ENCODE measurements at regions not wholly inside any gene's neighbourhood (a gene's known extent, or its start where the extent isn't known, plus 50 kb on each side); places are given as distances from the start of the nearest gene placed in this dataset.
"Not testable (repeated sequence)": the region's sequence is repeated elsewhere in the genome, so short reads cannot be mapped to it uniquely, and the experiment has no call there.

DNA sequence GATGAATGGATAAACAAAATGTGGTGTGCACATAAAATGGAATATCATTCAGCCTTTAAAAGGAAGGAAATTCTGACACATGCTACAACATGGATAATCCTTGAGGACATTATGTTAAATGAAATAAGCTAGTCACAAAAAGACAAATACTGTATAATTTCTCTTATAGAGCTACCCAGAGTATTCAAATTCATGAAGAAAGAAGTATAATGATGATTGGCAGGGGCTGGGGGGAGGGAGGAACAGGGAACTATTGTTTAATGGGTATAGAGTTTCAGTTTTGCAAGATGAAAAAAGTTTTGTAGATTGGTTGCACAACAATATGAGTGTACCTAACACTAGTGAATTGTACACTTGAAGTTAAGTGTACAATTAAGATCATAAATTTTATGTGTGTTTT is 153.9 kb upstream of the STK26 start:
- in situ Hi-C loops (cut with MboI; ENCODE audit: low sequenced_read_pairs), result loop anchor here (25.0 kb wide), 2 partner anchors 193 to 743 kb away; no protein-coding TSS in a partner anchor

DNA sequence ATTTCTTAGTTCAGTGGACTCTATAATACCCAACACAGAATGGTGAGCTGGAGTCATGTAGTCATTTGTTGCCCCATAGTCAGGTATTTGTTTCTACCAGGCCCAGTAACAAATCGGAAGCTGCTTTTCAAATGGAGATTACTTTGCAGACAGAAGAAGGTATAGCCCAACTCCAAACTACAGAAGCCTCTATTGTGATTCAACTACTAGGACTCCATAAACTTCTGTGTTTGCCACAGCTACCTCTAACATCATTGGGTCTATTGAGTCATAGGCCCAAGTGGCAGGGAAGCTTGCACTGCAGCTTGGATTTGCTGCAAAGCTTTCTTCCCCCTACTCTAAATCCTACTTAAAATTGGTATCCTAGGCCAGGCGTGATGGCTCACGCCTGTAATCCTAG is 148.8 kb upstream of the STK26 start:
- in situ Hi-C loops (cut with MboI; ENCODE audit: low sequenced_read_pairs), result loop anchor here (25.0 kb wide), 2 partner anchors 188 to 738 kb away; no protein-coding TSS in a partner anchor

DNA sequence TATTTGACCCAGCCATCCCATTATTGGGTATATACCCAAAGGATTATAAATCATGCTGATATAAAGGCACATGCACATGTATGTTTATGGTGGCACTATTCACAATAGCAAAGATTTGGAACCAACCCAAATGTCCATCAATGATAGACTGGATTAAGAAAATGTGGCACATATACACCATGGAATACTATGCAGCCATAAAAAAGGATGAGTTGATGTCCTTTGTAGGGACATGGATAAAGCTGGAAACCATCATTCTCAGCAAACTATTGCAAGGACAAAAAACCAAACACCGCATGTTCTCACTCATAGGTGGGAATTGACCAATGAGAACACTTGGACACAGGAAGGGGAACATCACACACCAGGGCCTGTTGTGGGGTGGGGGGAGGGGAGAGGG is 147.3 kb upstream of the STK26 start:
- in situ Hi-C loops (cut with MboI; ENCODE audit: low sequenced_read_pairs), result not testable (repeated sequence)

DNA sequence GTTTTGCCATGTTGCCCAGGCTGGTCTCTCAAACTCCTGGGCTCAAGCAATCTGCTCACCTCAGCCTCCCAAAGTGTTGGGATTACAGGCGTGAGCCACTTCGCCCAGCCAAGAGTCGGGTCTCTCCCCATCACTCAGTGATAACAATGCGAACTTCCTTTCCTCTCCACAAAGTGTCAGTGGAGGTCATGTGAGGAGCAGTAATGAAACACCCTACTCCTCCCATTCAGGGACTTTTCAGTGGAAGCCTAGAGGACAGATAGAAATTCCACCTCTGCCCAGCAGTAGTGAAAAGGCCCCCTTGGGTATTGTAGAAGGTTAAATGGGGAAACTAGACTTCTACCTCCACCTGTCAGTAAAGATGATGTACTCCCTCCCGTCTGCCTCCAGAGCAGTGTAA is 141.9 kb upstream of the STK26 start:
- in situ Hi-C loops (cut with MboI; ENCODE audit: low sequenced_read_pairs), result no loop called here

DNA sequence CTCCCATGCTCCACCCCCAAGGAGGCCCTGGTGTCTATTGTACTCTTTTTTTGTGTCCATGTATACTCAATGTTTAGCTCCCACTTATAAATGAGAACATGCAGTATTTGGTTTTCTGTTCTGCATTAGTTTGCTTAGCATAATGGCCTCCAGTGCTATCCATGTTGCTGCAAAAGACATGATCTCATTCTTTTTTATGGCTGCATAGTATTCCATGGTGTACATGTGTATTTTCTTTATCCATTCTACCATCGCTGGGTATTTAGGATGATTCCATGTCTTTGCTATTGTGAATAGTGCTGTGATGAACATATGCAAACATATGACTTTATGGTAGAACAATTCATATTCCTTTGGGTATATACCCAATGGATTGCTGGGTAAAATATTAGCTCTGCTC is 138.1 kb upstream of the STK26 start:
- in situ Hi-C loops (cut with MboI; ENCODE audit: low sequenced_read_pairs), result not testable (repeated sequence)

DNA sequence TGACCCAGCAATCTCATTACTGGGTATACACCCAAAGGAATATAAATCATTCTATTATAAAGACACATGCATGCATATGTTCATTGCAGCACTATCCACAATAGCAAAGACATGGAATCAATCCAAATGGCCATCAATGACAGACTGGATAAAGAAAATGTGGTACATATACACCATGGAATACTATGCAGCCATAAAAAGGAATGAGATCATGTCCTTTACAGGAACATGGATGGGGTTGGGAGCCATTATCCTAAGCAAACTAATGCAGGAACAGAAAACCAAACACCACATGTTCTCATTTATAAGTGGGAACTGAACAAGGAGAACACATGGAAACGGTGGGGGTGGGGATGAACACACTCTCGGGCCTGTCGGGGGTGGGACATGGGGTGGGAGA is 129.2 kb upstream of the STK26 start:
- in situ Hi-C loops (cut with MboI; ENCODE audit: low sequenced_read_pairs), result not testable (repeated sequence)

DNA sequence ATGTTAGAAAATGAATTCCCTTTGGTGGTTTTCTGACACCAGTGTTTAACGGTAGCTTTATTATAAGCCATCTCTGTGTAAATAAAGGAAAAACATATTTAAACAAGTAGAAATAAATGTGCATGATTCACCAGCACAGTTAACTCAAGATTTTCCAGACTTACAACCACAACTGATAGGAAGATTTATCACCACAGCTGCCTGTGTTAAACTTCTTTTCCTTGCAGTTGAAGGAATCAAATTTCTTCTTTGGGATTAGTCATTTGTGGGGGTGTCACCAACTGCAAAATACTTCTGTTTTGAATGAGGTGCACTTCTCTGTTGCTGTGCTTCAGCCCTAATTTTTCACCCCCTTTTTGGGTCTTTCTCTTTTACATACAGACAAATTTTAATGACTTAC is 128.1 kb upstream of the STK26 start:
- in situ Hi-C loops (cut with MboI; ENCODE audit: low sequenced_read_pairs), result no loop called here

DNA sequence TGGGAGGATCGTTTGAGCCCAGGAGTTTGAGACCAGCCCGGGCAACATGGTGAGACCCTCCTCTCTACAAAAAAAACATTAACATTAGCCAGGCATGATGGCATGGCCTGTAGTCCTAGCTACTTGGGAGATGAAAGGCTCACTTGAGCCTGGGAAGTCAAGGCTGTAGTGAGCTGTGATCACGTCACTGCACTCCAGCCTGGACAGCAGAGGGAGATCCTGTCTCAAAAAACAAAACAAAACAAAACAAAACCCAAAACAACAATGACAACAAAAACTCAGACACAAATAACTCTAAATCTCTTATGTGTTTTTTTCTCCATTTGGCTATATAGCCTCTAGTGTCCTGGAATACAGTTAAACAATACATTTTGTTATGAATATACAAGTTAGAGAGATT is 127.3 kb upstream of the STK26 start:
- in situ Hi-C loops (cut with MboI; ENCODE audit: low sequenced_read_pairs), result no loop called here

DNA sequence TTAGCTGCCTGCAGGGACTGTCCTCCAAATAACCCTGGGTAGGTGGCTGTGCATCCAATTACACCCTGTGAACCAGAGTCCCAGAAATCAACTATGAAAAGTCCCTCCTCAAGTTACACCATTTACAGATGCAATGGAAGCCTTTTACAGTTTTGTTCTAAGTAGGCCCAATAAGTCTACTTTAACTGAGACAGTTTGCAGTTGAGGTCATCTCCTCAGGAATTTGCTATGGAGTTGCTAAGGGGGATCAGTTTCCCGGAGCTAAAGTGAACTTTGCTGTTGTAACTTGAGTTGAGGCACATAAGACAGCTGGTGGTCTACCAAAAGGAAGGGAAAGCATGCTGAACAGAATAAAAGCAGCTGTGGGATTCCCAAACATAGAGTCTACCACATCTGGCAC is 121.6 kb upstream of the STK26 start:
- in situ Hi-C loops (cut with MboI; ENCODE audit: low sequenced_read_pairs), result no loop called here

DNA sequence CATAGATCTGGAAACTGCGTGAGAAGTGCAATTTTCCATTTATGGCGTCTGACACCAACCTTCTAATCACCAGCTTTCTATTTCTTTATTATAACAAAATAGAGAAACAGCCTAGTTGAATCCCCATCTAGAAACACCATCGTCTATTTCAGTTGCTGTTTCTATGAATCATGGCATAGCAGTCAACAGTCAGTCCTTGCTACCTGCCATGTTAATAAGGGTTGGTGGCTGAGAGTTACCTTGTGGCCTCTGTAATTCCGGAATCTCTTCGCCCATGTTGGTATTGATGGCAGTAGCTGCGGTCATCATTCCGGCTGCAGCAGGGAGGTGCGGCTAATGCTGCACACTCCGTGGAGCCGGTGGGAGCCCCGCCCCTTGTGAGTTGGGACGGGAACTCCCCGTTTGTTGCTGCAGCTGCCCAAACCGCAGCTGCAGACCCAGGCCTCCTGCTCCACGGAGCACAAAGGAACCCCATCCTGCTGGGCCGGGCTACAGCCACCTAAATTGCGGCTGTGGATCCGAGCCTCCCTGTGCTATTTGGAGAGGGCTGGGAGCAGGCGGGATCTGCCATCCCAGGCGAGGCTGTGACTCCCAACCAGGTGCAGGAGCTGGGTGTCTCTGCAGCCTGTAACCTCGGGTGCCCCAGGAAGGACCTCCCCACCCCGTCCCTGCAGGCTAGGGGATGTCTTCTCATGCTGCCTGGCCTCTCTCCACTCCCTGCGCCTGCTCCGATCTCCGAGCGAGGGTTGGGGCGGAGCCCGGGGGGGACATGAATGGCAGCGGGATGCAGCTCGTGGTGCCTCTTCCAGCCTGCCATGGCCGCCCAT is 115.4 kb upstream of the STK26 start:
- in situ Hi-C loops (cut with MboI; ENCODE audit: low sequenced_read_pairs), result no loop called here

DNA sequence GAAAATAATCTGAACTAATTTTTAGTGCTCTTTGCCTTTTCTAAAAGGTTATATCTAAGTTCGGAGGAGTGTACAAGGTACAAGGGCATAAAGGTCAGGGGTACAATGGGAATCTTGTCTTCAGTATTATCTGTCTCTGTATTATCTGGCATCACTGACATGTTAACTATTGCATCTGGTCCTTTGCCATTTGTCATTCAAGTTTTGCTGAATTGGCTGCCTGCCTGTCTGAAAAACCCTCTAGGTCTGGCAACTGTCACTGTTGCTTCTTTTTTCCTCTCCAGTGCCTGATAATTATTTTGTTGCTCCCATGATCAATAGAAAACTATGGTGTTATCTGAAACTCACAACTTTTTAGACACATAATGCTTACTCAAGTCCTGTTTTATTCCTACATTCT is 112.5 kb upstream of the STK26 start:
- in situ Hi-C loops (cut with MboI; ENCODE audit: low sequenced_read_pairs), result no loop called here

DNA sequence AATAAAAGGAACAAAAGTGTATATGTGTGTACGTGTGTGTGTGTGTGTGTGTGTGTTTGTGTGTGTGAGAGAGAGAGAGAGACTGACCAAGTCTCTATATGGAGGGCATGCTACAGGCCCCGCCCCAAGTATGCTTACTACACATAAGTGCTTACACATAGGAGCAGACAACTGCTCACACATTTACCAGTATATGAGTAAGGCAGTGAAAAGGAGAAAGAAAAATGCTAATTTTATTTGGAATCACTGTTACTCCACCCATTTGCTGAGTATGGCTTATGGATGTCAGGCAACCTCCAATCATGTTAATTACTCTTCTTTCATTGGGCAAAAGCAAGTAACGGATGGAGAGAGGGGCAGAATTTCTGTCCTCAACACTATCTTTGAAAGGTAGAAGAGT is 107.6 kb upstream of the STK26 start:
- in situ Hi-C loops (cut with MboI; ENCODE audit: low sequenced_read_pairs), result no loop called here

DNA sequence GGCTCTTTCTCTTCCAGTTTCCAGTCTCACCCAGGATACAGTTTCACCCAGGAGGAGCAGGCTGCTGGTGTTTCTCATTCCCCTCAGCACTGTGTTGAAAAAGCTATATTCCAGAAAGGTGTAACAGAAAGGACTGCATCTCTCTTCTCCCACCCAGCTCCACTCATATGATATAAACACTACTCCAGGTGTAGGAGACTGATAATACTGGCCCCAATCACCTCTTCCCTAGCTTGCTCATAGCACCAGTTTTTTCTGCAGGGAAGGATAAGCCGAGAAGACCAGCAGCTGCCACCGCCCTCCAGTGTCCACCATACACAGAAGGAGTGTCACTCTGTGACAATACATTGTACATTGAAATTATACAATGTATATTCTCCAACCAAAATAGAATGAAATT is 105.5 kb upstream of the STK26 start:
- in situ Hi-C loops (cut with MboI; ENCODE audit: low sequenced_read_pairs), result no loop called here

DNA sequence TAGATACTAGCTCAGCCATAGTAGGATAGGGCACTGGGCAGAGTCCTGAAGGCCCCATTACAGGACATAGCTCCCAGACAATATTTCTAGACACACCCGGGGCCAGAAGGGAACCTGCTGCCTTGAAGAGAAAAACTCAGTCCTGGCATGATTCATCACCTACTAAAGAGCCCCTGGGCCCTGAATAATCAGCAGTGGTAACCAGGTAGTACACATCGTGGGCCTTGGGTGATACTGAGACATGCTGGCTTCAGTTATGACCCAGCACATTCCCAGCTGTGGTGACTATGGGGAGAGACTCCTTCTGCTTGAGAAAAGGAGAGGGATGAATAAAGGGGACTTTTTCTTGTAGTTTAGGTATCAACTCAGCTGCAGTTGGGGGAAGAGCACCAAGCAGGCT is 104.3 kb upstream of the STK26 start:
- in situ Hi-C loops (cut with MboI; ENCODE audit: low sequenced_read_pairs), result no loop called here

DNA sequence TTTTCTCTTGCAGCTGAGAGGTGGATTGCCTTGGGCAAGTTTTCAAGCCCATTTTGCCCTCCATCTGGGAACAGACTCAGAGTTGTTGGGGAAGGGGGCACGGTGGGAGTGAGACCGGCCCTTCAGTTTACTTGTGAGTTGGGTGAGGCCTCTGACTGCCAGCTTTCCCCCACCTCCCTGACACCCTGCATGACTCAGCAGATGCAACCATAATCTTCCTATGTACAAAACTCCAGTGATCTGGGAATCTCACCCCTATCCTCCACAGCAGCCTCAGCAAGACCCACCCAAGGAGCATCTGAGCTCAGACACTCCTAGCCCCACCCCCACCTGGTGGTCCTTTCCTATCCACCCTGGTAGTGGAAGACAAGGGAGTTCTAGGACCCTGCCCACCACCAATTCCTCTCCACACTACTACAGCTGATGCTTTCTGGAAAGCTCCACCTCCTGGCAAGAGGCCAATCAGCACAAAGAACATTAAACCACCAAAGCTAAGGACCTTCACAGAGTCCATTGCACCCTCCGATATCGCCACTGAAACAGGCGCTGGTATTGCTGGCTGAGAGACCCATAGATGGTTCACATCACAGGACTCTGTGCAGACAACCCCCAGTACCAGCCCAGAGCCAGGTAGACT is 99.4 kb upstream of the STK26 start:
- in situ Hi-C loops (cut with MboI; ENCODE audit: low sequenced_read_pairs), result no loop called here

DNA sequence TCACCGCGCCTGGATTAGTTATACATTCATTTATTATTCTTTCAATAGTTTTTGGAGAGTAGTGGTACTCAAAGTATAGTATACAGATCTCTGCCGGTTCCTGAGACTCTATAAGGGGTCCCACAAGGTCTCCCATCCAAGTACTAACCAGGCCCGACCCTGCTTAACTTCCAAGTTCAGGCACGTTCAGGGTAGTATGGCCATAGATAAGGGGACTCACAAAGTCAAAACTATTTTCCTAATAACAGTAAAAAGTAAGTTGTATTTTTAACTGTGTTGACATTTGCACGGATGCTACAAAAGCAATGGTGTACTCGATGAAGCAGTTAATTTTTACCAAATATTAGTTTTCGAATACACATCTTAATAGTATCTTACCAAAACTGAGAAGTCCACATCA is 84.4 kb upstream of the STK26 start:
- in situ Hi-C loops (cut with MboI; ENCODE audit: low sequenced_read_pairs), result no loop called here

DNA sequence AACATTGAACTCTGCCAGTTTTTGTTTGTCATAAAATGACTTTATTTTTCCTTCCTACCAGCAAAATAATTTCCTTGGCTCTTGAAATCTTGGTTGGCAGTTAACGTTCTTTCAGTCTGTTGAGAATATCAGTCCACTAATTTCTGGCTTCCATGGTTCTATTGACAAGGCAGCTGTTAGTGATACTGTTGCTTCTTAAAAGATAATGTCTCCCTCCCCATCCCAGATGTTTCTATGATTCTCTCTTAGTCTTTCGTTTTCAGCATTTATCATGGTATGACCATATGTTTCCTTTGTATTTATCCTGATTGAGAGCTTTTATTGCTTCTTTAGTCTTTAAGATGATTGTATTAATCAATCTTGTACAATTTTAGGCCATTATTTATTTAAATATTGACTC is 81.1 kb upstream of the STK26 start:
- in situ Hi-C loops (cut with MboI; ENCODE audit: low sequenced_read_pairs), result no loop called here

DNA sequence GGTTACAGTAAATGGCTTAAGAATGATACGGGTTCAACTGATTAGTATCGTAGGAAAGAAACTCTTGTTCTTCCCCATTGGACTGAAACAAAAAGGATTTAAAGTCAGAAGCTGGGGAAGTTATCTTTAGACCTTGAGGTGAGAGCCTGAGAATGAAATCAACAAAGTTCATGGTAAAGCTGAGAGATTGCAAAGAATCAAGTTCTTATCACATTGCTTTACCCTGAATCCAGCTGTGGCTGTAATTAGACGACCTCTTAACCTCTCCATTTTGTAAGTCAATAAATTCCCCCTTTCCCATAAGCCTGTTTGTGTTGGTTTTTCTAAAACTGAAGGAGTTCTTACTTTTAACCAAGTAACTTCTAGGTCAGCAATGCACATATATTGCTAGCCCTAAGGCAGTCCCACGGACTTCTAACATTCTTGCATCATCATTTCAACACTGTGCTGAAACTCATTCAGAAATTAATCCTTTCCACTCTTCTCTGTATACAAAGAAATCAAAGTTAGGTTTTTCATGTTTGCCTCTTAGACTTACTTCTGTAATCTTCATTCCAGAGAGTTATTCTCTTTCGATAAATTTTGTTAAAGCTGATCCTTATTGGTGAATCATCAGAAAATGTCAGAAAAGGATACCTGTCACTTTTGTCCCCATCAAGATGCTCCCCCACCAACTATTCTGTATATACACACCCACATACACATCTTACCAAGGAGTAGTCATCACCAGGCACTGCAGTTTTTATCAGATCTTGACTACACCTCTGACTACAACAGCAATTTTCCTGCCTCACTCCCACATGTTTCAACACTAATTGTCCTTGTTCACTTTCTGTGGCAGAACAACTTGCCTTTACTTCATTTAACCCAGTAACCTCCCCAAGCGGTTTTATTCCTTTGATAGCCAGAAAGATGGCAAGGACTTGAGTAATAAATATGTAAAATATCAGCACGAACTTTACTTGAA is 77.9 kb upstream of the STK26 start:
- in situ Hi-C loops (cut with MboI; ENCODE audit: low sequenced_read_pairs), result no loop called here

DNA sequence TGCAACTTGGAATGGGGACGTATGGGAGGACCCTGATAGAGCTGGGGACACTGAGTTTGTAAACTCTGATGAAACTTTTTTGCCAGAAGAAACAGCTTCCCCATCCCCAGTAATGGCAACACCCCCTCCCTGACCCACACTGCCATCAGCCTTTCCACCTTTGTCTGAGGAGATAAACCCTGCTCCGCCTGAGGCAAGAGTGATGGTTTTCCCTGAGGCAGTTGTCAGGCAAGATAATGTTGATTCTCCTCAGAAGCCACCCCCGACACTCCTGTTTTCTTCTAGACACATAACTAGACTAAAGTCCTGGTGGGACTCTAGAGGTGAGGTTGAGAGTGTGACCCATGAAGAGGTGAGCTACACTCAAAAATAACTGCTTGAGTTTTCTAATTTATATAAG is 71.9 kb upstream of the STK26 start:
- in situ Hi-C loops (cut with MboI; ENCODE audit: low sequenced_read_pairs), result no loop called here

DNA sequence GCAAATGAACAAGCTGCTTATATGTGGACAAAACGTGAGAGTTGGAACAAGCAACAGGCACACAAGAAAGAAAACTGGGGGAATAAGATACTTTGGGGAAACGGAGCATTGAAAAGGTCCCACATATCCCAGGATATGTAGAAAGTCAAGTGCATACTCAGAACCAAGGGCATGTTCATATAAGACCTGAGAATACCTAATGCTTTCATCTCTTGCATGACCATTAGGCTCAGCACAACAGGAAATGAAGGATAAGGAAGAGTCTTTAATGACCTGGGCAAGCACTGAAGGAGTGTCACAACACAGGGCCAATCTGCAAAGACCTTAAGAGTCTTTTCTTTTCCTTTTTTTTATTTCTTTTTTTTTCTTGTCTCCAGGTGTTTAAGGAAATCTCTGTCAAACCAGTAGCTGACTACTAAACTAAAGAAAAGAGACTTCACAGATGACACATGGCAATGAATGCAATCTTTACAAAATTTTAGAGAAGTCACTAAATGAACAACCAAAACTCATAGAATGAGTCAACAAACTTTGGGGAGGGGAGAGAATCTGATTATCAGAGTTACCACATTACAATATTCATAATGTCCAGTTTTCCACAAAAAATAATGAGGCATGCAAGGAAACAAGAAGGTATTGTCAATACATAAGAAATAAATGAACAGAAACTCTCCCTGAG is 67.9 kb upstream of the STK26 start:
- in situ Hi-C loops (cut with MboI; ENCODE audit: low sequenced_read_pairs), result no loop called here

DNA sequence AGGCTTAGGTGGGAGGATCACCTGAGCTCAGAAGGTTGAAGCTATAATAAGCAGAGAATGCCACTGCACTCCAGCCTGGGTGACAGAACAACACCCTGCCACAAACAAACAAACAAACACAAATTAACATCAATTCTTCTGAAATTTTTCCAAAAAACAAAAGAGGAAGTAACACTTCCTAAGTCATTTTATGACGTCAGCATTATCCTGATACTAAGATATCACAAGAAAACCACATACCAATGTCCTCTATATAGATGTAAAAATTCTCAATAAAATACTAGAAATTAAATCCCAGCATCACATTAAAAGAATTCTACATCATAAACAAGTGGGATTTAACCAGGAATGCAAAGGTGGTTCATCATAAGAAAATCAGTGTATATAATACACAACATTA is 64.4 kb upstream of the STK26 start:
- in situ Hi-C loops (cut with MboI; ENCODE audit: low sequenced_read_pairs), result no loop called here

Measured in HL-60/S4 treated with phorbol 12-myristate 13-acetate at 8.2 ng/mL for 4 days and 3 days (cell line).